ENCODE measurements at regions not wholly inside any gene's neighbourhood (a gene's known extent, or its start where the extent isn't known, plus 50 kb on each side); places are given as distances from the start of the nearest gene placed in this dataset.

- CTCF ChIA-PET: no interaction called here
- TF ChIP-seq EZH2 (IDR thresholded peaks at IDR 0.05; ENCODE audit: low read depth): no peak
- intact Hi-C loops (cut with micrococcal nuclease; ENCODE audit: unreplicated experiment): no loop called here
Measured at GRCh38 chr7:126378642-126379041, 874.1 kb downstream of the GRM8 start.

GRCh38 chr7:126370038-126370668, 882.6 kb downstream of the GRM8 start:
- H3K4me1 ChIP-seq (replicated peaks; ENCODE audit: insufficient read depth): no peaks in the 10 kb centered on the region
- ChIA-PET CTCF (no interaction called here), POLR2A (ENCODE audit: unreplicated experiment) (no interaction called here)
- H3F3A ChIP-seq (ENCODE audit: insufficient read depth, low read depth): no peaks in the 10 kb centered on the region
- no peak overlapping the region for H3K27ac ChIP-seq
- TF ChIP-seq EZH2 (IDR thresholded peaks at IDR 0.05; ENCODE audit: low read depth): no peak
- TF ChIP-seq CTCF (conservative IDR thresholded peaks at IDR 0.05): no peak
- no peak overlapping the region for H3K4me2 ChIP-seq
- no peaks in the 10 kb centered on the region for H3K79me2 ChIP-seq (ENCODE audit: low read depth)
- no peak overlapping the region for H2AFZ ChIP-seq
- H3K36me3 ChIP-seq (ENCODE audit: low read depth): no peaks in the 10 kb centered on the region
- H3K9me2 ChIP-seq (ENCODE audit: insufficient read depth): no peaks in the 10 kb centered on the region
- no TSS peak for BruUV-seq (replicated peaks)
- no peak overlapping the region for H3K4me3 ChIP-seq
- no peak for DNase-seq
- intact Hi-C loops (cut with micrococcal nuclease; ENCODE audit: unreplicated experiment): no loop called here
- no peaks in the 10 kb centered on the region for H3K27me3 ChIP-seq (ENCODE audit: insufficient read depth, low read depth)
- no peaks in the 10 kb centered on the region for H4K20me1 ChIP-seq (ENCODE audit: insufficient read depth)
- no peaks in the 10 kb centered on the region for H3K9me3 ChIP-seq (ENCODE audit: insufficient read depth, low read depth)

More at GRCh38 chr7:126378642-126379041, 874.1 kb downstream of the GRM8 start:
- no peak overlapping the region for H3K4me3 ChIP-seq
- POLR2A ChIA-PET (ENCODE audit: unreplicated experiment): no interaction called here
- H3K79me2 ChIP-seq (ENCODE audit: low read depth): no peaks in the 10 kb centered on the region
- no peak overlapping the region for H3K27ac ChIP-seq
- H3K4me1 ChIP-seq (replicated peaks; ENCODE audit: insufficient read depth): no peaks in the 10 kb centered on the region
- H4K20me1 ChIP-seq (ENCODE audit: insufficient read depth): no peaks in the 10 kb centered on the region
- no TSS peak for BruUV-seq (replicated peaks)
- H2AFZ ChIP-seq: no peak overlapping the region
- no peaks in the 10 kb centered on the region for H3F3A ChIP-seq (ENCODE audit: insufficient read depth, low read depth)
- no peaks in the 10 kb centered on the region for H3K27me3 ChIP-seq (ENCODE audit: insufficient read depth, low read depth)
- H3K36me3 ChIP-seq (ENCODE audit: low read depth): no peaks in the 10 kb centered on the region
- H3K9me3 ChIP-seq (ENCODE audit: insufficient read depth, low read depth): no peaks in the 10 kb centered on the region
- no peak for DNase-seq
- H3K4me2 ChIP-seq: no peak overlapping the region
- no peaks in the 10 kb centered on the region; the same call in 1 of the 2 replicates for H3K9me2 ChIP-seq (ENCODE audit: insufficient read depth)

- H3K4me1 ChIP-seq (replicated peaks; ENCODE audit: insufficient read depth): no peaks in the 10 kb centered on the region
- H3K36me3 ChIP-seq (ENCODE audit: low read depth): no peaks in the 10 kb centered on the region
- H3K79me2 ChIP-seq (ENCODE audit: low read depth): no peaks in the 10 kb centered on the region
- H4K20me1 ChIP-seq (ENCODE audit: insufficient read depth): no peaks in the 10 kb centered on the region
- H3K4me2 ChIP-seq: no peak overlapping the region
- no peak overlapping the region for H3K27ac ChIP-seq
- intact Hi-C loops (cut with micrococcal nuclease; ENCODE audit: unreplicated experiment): no loop called here
- BruUV-seq (replicated peaks): no TSS peak
- no peak for DNase-seq
- no peaks in the 10 kb centered on the region for H3K9me2 ChIP-seq (ENCODE audit: insufficient read depth)
- H3K4me3 ChIP-seq: no peak overlapping the region
- ChIA-PET POLR2A (ENCODE audit: unreplicated experiment) (no interaction called here), CTCF (no interaction called here)
- no peaks in the 10 kb centered on the region for H3K27me3 ChIP-seq (ENCODE audit: insufficient read depth, low read depth)
- H3K9me3 ChIP-seq (ENCODE audit: insufficient read depth, low read depth): no peaks in the 10 kb centered on the region
- H2AFZ ChIP-seq: no peak overlapping the region
- TF ChIP-seq CTCF (conservative IDR thresholded peaks at IDR 0.05) (no peak), EZH2 (IDR thresholded peaks at IDR 0.05; ENCODE audit: low read depth) (no peak)
- H3F3A ChIP-seq (ENCODE audit: insufficient read depth, low read depth): no peaks in the 10 kb centered on the region
Measured at GRCh38 chr7:126362746-126363145, 890.0 kb downstream of the GRM8 start.

- ChIA-PET POLR2A (ENCODE audit: unreplicated experiment) (no interaction called here), CTCF (no interaction called here)
- intact Hi-C loops (cut with micrococcal nuclease; ENCODE audit: unreplicated experiment): no loop called here
- no peak for DNase-seq
- Histone ChIP-seq H3K79me2 (ENCODE audit: low read depth) (no peaks in the 10 kb centered on the region), H3K4me2 (no peak overlapping the region), H3F3A (ENCODE audit: insufficient read depth, low read depth) (no peaks in the 10 kb centered on the region), H3K36me3 (ENCODE audit: low read depth) (no peaks in the 10 kb centered on the region), H3K4me1 (replicated peaks; ENCODE audit: insufficient read depth) (no peaks in the 10 kb centered on the region), H3K27ac (no peak overlapping the region), H3K4me3 (no peak overlapping the region), H3K27me3 (ENCODE audit: insufficient read depth, low read depth) (no peaks in the 10 kb centered on the region), H4K20me1 (ENCODE audit: insufficient read depth) (no peaks in the 10 kb centered on the region), H2AFZ (no peak overlapping the region), H3K9me2 (ENCODE audit: insufficient read depth) (no peaks in the 10 kb centered on the region), H3K9me3 (ENCODE audit: insufficient read depth, low read depth) (no peaks in the 10 kb centered on the region)
- BruUV-seq (replicated peaks): no TSS peak
- TF ChIP-seq CTCF (conservative IDR thresholded peaks at IDR 0.05) (no peak), EZH2 (IDR thresholded peaks at IDR 0.05; ENCODE audit: low read depth) (no peak)
Measured at GRCh38 chr7:126361183-126361582, 891.6 kb downstream of the GRM8 start.
